ENCODE measurements at regions not wholly inside any gene's neighbourhood (a gene's known extent, or its start where the extent isn't known, plus 50 kb on each side); places are given as distances from the start of the nearest gene placed in this dataset.

DNA sequence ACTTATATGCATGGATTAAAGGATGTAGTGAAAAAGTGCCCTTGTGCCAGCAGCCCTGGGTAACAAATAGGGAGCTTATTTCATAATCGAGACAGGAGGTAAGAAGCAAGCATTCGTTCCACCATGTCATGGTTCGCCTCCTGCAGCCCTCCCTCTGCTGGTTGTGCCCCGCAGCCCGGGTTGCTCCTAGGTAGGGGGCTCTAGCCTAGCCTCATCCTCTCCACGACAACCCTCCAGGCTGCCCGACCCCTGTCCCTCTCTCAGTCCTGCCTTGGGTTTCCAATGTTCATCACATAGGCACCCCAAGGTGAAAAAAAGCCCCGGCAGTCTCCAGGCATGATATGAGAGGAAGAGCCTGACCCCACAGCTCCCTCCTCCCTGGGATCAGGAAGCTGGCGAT, 75.5 kb upstream of the SYNDIG1 start:
- Histone ChIP-seq H3K4me3 (no peak overlapping the region), H3K4me1 (no peaks in the 10 kb centered on the region), H3K9me3 (no peaks in the 10 kb centered on the region), H3K36me3 (no peaks in the 10 kb centered on the region), H3K27ac (no peak overlapping the region), H3K27me3 (no peaks in the 10 kb centered on the region)
- TF ChIP-seq POLR2A (IDR thresholded peaks at IDR 0.05) = no peak
- TF ChIP-seq, protein P1, sequence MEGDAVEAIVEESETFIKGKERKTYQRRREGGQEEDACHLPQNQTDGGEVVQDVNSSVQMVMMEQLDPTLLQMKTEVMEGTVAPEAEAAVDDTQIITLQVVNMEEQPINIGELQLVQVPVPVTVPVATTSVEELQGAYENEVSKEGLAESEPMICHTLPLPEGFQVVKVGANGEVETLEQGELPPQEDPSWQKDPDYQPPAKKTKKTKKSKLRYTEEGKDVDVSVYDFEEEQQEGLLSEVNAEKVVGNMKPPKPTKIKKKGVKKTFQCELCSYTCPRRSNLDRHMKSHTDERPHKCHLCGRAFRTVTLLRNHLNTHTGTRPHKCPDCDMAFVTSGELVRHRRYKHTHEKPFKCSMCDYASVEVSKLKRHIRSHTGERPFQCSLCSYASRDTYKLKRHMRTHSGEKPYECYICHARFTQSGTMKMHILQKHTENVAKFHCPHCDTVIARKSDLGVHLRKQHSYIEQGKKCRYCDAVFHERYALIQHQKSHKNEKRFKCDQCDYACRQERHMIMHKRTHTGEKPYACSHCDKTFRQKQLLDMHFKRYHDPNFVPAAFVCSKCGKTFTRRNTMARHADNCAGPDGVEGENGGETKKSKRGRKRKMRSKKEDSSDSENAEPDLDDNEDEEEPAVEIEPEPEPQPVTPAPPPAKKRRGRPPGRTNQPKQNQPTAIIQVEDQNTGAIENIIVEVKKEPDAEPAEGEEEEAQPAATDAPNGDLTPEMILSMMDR (IDR thresholded peaks at IDR 0.05) = no peak
- no peak for DNase-seq

DNA sequence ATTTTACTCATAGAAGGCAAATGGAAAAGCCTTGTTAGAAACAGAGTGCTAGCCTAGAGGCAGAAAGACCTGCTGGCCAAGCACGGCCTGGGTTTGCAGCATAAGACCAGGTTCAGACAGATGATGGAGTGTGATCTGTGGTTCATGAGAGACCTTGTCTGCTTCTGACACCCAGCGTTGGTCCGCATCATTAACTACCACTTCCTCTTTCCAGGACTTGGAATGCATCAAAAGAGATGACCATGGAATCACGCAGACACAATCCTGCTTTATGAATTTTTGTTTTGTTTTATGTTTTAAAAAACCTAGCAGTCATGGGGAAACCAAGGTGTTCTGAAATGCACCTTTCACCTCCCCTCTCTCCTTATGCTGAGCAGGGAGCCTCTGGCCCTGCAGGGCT, 76.8 kb upstream of the SYNDIG1 start:
- TF ChIP-seq, protein P1 (IDR thresholded peaks at IDR 0.05) = no peak
- TF ChIP-seq POLR2A (IDR thresholded peaks at IDR 0.05) = no peak
- H3K4me3 ChIP-seq = no peak overlapping the region
- no peaks in the 10 kb centered on the region for H3K36me3 ChIP-seq

DNA sequence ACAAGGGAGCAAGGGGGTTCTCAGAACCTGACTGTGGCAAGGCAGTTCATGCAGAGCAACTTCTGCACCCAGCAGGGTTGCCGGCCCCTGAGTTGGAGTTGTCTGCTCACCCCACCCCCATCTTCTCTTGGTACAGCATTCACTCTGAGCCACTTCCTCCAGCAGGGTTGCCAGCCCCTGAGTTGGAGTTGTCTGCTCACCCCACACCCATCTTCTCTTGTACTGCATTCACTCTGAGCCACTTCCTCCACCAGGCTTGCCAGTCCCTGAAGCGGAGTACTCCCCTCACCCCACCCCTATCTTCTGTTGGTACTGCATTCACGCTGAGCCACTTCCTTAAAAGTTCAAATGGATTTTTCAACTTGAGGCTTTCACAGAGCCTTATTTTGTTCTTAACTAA, 79.7 kb upstream of the SYNDIG1 start:
- no peaks in the 10 kb centered on the region for H3K27me3 ChIP-seq
- H3K4me1 ChIP-seq = no peaks in the 10 kb centered on the region
- TF ChIP-seq, protein P1 (IDR thresholded peaks at IDR 0.05) = no peak
- no peak for TF ChIP-seq POLR2A (IDR thresholded peaks at IDR 0.05)
- no peaks in the 10 kb centered on the region for H3K36me3 ChIP-seq
- H3K9me3 ChIP-seq = no peaks in the 10 kb centered on the region
- H3K27ac ChIP-seq = no peak overlapping the region
- no peak overlapping the region for H3K4me3 ChIP-seq
- no peak for DNase-seq

More for the DNA sequence above, 76.8 kb upstream of the SYNDIG1 start:
- Histone ChIP-seq H3K27me3 (no peaks in the 10 kb centered on the region), H3K27ac (no peak overlapping the region), H3K9me3 (no peaks in the 10 kb centered on the region), H3K4me1 (no peaks in the 10 kb centered on the region)
- no peak for DNase-seq

DNA sequence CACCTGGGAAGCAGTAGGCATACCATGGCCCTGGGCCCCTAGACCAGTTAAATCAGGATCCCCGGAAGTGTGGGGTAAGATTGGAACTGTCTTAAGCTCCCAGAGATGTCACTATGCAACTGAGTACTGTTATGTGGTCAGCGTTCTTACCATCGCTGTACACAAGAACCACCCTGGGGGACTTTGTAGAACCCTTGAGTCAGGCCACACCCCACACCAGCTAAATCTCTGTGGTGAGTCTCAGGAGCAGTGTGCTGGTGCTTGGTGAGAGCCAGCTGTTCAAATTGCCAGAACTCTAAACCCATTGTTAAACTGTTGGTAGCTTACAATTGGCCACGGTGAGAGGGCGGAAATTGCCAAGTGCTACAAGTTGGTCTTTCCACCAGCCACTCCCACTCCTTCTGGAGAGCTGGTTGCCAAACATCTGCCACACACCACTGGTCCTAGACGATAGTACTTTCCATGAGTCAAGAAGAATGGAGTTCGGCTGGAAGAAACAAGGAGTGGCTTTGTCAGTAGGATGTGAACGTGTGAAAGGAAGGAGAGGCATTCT, 80.5 kb upstream of the SYNDIG1 start:
- no peak for DNase-seq
- H3K36me3 ChIP-seq = no peaks in the 10 kb centered on the region
- H3K27me3 ChIP-seq = no peaks in the 10 kb centered on the region
- H3K27ac ChIP-seq = no peak overlapping the region
- H3K9me3 ChIP-seq = no peaks in the 10 kb centered on the region
- no peak overlapping the region for H3K4me3 ChIP-seq
- H3K4me1 ChIP-seq = no peaks in the 10 kb centered on the region
- TF ChIP-seq, protein P1 (IDR thresholded peaks at IDR 0.05) = no peak
- no peak for TF ChIP-seq POLR2A (IDR thresholded peaks at IDR 0.05)

DNA sequence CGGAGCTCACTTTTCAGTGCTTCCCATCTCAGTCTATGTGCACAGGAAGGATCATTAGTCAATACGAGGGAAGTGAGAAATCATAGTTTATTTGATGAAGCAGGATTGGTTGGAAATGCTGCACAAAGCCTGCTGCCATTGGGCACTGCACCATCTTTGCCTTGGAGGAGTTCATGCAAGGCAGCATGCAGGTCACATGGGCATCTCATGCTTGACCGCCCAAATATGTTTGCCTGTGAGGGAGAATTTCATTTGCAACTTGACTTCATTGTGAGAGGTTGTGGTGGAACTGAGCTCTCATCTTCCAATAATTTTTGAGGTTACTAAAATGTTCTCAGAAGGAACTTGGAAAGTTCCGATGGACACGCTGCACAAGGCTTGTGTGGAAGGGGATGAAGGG, 83.9 kb upstream of the SYNDIG1 start:
- Histone ChIP-seq H3K27ac (no peak overlapping the region), H3K36me3 (no peaks in the 10 kb centered on the region), H3K4me1 (no peaks in the 10 kb centered on the region), H3K9me3 (no peaks in the 10 kb centered on the region), H3K4me3 (no peak overlapping the region), H3K27me3 (no peaks in the 10 kb centered on the region)
- no peak for TF ChIP-seq POLR2A (IDR thresholded peaks at IDR 0.05)
- TF ChIP-seq, protein P1 (IDR thresholded peaks at IDR 0.05) = no peak
- no peak for DNase-seq

DNA sequence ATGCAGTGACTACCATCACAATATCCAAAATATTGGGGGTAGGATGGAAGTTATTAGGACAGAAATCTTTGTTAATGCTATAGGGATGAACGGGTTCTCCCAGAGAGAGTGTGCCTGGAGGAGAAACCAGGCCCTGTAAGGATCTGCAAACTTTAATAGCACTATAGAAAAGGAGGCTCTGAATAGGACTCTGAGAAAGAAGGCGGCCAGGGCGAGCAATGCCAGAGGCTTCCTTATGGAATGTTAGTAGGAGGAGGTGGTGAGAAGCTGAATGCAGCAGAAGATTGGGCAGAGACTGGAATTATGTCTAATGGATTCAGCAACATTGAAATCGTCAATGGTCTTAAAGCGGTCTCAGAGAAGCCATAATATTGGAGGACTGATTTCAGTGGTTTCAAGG, 84.6 kb upstream of the SYNDIG1 start:
- H3K4me1 ChIP-seq = no peaks in the 10 kb centered on the region
- H3K4me3 ChIP-seq = no peak overlapping the region
- no peaks in the 10 kb centered on the region for H3K27me3 ChIP-seq
- no peaks in the 10 kb centered on the region for H3K36me3 ChIP-seq
- no peaks in the 10 kb centered on the region for H3K9me3 ChIP-seq
- no peak overlapping the region for H3K27ac ChIP-seq
- no peak for DNase-seq
- TF ChIP-seq, protein P1 (IDR thresholded peaks at IDR 0.05) = no peak

Measured in Peyer's patch (tissue), 4 donors.